Karpas-422 (cell line): ENCODE measurements at regions not wholly inside any gene's neighbourhood (a gene's known extent, or its start where the extent isn't known, plus 50 kb on each side); places are given as distances from the start of the nearest gene placed in this dataset.

Source experiments
- DNase-seq: peaks from one replicate; pipeline ENCODE4 v3.0.0-alpha.2; 2015
- H2AFZ ChIP-seq: fragments of 200-600 bp; sonication (generic); 2 replicates; pipeline ENCODE4 v1.6.1; 2014; ENCODE audit warnings: antibody characterized with exemption, low read length, mixed read lengths
- H3K27ac ChIP-seq: fragments of 200-600 bp; sonication (generic); 2 replicates; pipeline ENCODE4 v1.5.1; 2014; ENCODE audit warnings: mild to moderate bottlenecking, low read length, moderate library complexity
- H3K27me3 ChIP-seq: fragments of 200-600 bp; sonication (generic); 2 replicates; pipeline ENCODE4 v1.6.1; 2014; ENCODE audit warnings: low read length, mixed read lengths
- H3K36me3 ChIP-seq: fragments of 200-600 bp; sonication (generic); 2 replicates; pipeline ENCODE4 v1.6.1; 2014; ENCODE audit warnings: low read length, mixed read lengths; ENCODE audit not compliant: insufficient read depth
- H3K4me1 ChIP-seq: fragments of 200-600 bp; sonication (generic); 2 replicates; pipeline ENCODE4 v1.6.1; 2014; ENCODE audit warnings: mild to moderate bottlenecking, low read length, mixed read lengths
- H3K4me2 ChIP-seq: fragments of 200-600 bp; sonication (generic); 2 replicates; pipeline ENCODE4 v1.6.1; 2014; ENCODE audit warnings: low read length, low read depth, mild to moderate bottlenecking; ENCODE audit not compliant: poor library complexity, severe bottlenecking
- H3K4me3 ChIP-seq: fragments of 200-600 bp; sonication (generic); 2 replicates; pipeline ENCODE4 v1.5.1; 2014; ENCODE audit warnings: mild to moderate bottlenecking, antibody characterized with exemption, low read length, mixed read lengths
- H3K79me2 ChIP-seq: fragments of 200-600 bp; sonication (generic); 2 replicates; pipeline ENCODE4 v1.6.1; 2014; ENCODE audit warnings: mild to moderate bottlenecking, low read length, mixed read lengths
- H3K9ac ChIP-seq: fragments of 200-600 bp; sonication (generic); 2 replicates; pipeline ENCODE4 v1.6.0; 2014; ENCODE audit warnings: low read length
- H3K9me2 ChIP-seq: fragments of 200-600 bp; sonication (generic), shearing (Covaris generic); replicated peaks from 2 replicates; pipeline ENCODE4 v1.6.0; 2014; ENCODE audit warnings: mild to moderate bottlenecking, low read length, moderate library complexity; ENCODE audit not compliant: insufficient read depth
- H3K9me3 ChIP-seq: fragments of 300-700, 200-600 bp; sonication (generic); 2 replicates; pipeline ENCODE4 v1.6.1; 2014; ENCODE audit warnings: low read length, mixed read lengths
- H4K20me1 ChIP-seq: fragments of 200-600 bp; sonication (generic); 2 replicates; pipeline ENCODE4 v1.6.1; 2014; ENCODE audit warnings: mild to moderate bottlenecking, antibody characterized with exemption, low read length, low read depth; ENCODE audit not compliant: insufficient read depth

DNA sequence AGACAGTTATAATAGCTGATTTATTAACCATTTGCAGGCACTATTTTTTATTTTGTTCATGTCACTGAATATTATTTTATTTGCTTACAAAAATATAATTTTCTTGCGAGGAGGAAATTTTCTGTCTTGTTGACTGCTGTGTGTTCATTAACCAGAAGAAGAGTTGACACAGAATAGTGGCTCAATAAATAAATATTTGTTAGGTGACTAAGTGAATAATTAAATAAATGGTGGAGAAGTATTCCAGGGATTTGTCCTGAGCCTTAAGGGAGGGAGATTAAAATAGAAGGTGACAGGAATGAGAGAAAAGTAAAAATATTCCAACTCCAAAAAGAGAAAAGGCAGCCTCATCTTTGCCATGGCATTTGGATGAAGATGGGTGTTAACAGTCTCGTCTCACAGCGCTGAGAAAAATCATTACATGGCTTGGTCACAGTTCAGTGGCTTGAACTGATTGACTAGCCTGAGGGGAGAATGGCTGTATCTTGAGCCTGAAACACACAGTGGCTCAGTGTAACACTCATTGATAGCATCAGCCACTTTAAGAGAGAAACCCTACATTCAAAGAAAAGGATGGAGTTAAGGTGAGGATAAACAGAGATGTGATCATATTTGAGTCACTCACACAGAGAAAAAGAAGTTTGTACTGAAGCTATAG lies 449.9 kb upstream of the NAALADL2 start:
- Histone ChIP-seq H3K9me3 (peaks cover 38% of the 10 kb centered on the region), H3K9ac (no peak overlapping the region), H3K27me3 (no peaks in the 10 kb centered on the region), H3K27ac (no peak overlapping the region), H3K36me3 (no peaks in the 10 kb centered on the region), H3K9me2 (no peaks in the 10 kb centered on the region), H3K4me3 (no peak overlapping the region), H2AFZ (no peak overlapping the region), H3K4me2 (no peak overlapping the region), H3K4me1 (no peaks in the 10 kb centered on the region), H3K79me2 (no peaks in the 10 kb centered on the region), H4K20me1 (no peaks in the 10 kb centered on the region)
- no peak for DNase-seq

DNA sequence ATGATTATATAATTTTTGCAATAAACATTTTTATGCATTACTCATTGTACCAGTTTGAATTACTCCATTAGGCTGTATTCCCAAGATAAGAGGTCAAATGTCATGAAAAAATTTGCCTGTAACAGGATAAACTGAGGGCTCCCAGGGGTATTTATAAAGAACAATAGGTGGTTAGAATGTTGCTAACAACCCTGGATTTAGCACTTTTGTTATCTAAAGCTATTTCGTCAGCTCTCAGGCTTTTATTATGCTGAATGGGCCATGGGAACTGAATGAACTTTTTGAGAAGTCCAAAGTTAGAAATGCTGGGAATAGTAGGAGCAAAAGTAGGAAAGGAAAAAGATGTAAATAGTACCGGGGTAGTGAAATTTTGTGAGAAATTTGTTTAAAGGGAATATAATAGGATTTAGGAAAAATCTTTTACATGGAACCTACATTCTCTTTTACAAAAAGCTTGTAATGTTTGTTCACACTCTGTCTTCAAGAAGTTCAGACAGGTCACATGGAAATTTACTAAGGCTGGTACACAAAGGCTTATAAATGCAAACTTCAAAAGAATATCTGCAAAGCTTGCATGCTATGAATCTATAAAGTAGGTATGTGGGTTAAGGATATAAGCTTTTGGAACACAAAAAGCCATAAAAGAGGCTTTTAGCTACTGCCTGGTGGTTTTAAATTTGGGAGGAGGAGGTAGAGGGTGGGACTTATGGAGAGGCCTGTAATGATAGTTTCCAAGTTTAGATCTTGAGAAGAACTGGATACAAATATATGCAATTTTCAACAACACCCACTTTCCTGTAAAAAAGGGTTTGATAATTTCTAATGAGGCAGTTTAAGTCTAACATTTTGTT lies 445.8 kb upstream of the NAALADL2 start:
- H3K27me3 ChIP-seq, result no peaks in the 10 kb centered on the region
- H3K9me3 ChIP-seq, result peaks cover 25% of the 10 kb centered on the region
- no peak overlapping the region for H3K27ac ChIP-seq
- no peak overlapping the region for H3K4me2 ChIP-seq
- H3K79me2 ChIP-seq, result no peaks in the 10 kb centered on the region
- no peaks in the 10 kb centered on the region for H3K36me3 ChIP-seq
- H3K4me3 ChIP-seq, result no peak overlapping the region
- no peak overlapping the region for H2AFZ ChIP-seq
- H3K9me2 ChIP-seq, result no peaks in the 10 kb centered on the region
- H3K4me1 ChIP-seq, result no peaks in the 10 kb centered on the region
- no peaks in the 10 kb centered on the region for H4K20me1 ChIP-seq
- H3K9ac ChIP-seq, result no peak overlapping the region
- DNase-seq, result no peak

DNA sequence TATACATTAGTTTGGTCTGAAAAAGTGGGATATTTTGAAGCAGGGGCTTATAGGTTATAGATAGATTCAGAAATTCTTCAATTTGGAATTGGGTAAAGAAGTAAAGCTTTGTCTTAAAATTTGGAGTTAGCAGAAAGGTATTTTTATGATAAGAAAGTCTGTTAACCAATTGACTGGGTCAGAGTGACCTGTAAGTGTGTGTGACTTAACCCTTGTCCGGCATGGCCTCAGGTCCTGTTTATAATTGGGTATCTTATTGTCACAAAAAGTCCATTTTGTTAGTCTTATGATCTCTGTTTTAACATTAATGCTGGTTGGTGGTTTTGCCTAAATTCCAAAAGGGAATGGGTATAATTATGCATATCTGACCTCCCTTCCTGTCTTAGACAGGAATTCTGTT lies 444.2 kb upstream of the NAALADL2 start:
- Histone ChIP-seq H3K9ac (no peak overlapping the region), H3K4me3 (no peak overlapping the region), H3K27me3 (no peaks in the 10 kb centered on the region), H4K20me1 (no peaks in the 10 kb centered on the region), H3K79me2 (no peaks in the 10 kb centered on the region), H3K36me3 (no peaks in the 10 kb centered on the region), H3K9me3 (peaks cover 20% of the 10 kb centered on the region), H3K27ac (no peak overlapping the region), H3K4me2 (no peak overlapping the region), H2AFZ (no peak overlapping the region; the same call in 1 of the 2 replicates), H3K9me2 (no peaks in the 10 kb centered on the region), H3K4me1 (no peaks in the 10 kb centered on the region)
- no peak for DNase-seq

DNA sequence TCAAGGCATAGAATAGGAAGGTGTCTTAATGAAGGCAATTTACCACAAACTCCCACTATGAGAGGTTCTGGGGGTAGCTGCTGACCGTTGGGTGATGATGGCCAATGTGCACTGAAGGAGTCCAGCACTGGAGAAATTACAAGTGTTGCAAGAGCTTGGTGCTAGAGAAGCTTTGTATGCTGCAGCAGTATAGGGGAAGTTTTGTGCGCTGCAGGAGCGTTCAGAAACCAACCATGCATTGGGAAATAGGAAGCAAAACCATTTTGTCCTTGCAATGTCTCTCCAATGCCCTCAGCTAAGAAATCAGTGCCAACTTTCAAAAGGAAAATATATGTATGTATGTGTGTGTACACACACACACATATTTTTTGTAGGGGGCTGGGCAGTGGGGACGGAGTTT lies 441.6 kb upstream of the NAALADL2 start:
- Histone ChIP-seq H3K27ac (no peak overlapping the region), H3K4me2 (no peak overlapping the region), H3K9ac (no peak overlapping the region), H3K4me3 (no peak overlapping the region), H2AFZ (no peak overlapping the region), H3K9me2 (no peaks in the 10 kb centered on the region), H3K4me1 (no peaks in the 10 kb centered on the region), H4K20me1 (no peaks in the 10 kb centered on the region), H3K79me2 (no peaks in the 10 kb centered on the region), H3K36me3 (no peaks in the 10 kb centered on the region), H3K27me3 (no peaks in the 10 kb centered on the region), H3K9me3 (peaks cover 14% of the 10 kb centered on the region)
- DNase-seq, result no peak

DNA sequence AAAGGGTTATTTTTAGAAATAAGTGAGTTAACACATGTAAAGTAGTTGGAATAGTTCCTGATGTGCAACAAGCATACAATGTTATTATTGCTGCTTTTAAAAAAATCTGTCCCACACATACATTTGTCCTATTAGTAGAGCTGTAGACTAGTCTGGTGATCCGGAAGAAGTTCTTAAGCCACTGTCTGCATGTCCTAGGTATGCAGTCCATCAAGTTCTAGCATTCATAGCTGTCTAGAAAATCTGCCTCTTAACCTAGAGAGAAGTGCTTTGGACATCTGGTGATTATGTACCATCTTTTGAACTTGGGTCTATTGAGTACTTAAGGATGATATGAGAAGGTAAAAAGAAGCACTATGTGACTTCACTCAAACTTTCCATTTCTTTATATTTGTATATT lies 439.9 kb upstream of the NAALADL2 start:
- DNase-seq, result no peak
- H4K20me1 ChIP-seq, result no peaks in the 10 kb centered on the region
- no peaks in the 10 kb centered on the region for H3K27me3 ChIP-seq
- no peaks in the 10 kb centered on the region for H3K4me1 ChIP-seq
- H3K79me2 ChIP-seq, result no peaks in the 10 kb centered on the region
- H3K4me3 ChIP-seq, result no peak overlapping the region
- no peak overlapping the region for H3K4me2 ChIP-seq
- no peak overlapping the region for H3K9ac ChIP-seq
- H3K9me3 ChIP-seq, result peaks cover 15% of the 10 kb centered on the region
- no peaks in the 10 kb centered on the region for H3K36me3 ChIP-seq
- no peak overlapping the region for H3K27ac ChIP-seq
- no peaks in the 10 kb centered on the region for H3K9me2 ChIP-seq
- no peak overlapping the region for H2AFZ ChIP-seq

DNA sequence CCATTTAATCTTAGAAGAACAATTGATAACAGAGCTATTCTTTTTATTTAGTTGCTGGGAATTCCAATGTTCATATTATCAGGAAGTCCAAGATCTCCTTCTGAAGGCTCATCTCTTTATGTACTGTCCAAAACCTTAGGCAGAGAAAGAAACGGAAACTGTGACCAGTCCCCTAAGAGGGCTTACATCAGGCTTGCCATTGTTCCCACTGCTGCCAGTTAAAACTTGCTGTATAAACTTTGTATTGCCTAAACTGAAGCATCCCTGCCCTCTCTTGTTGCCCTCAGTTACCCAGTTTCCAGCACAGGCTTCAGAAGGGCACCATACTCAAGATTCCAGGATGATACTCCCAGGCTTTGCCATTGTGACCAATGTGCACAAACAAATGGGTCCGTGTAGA lies 435.2 kb upstream of the NAALADL2 start:
- no peak overlapping the region for H3K4me3 ChIP-seq
- no peak for DNase-seq
- no peak overlapping the region for H2AFZ ChIP-seq
- H3K79me2 ChIP-seq, result no peaks in the 10 kb centered on the region
- no peak overlapping the region for H3K27ac ChIP-seq
- H3K9me2 ChIP-seq, result no peaks in the 10 kb centered on the region
- no peaks in the 10 kb centered on the region for H3K4me1 ChIP-seq
- H4K20me1 ChIP-seq, result no peaks in the 10 kb centered on the region
- H3K4me2 ChIP-seq, result no peak overlapping the region
- H3K9me3 ChIP-seq, result peaks cover 4% of the 10 kb centered on the region
- H3K27me3 ChIP-seq, result no peaks in the 10 kb centered on the region
- no peaks in the 10 kb centered on the region for H3K36me3 ChIP-seq
- H3K9ac ChIP-seq, result no peak overlapping the region

DNA sequence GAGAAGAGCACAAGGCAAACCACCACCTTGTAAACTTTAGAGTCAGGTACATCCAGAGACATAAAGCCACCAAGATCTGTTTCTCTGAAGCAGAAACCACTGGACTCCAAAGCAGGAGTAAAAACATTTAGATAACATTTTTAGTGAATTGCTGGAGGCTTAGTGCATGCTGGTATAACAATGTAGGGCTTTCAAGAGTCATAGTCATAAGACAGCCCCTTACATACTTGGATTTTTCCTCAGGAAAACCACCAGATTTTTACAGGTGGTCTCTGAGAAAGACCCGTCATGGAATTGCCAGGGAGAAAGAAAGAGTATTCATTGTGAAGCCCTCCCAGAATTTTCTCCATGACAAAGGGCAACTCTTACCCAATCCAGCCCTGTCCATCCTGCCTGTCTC lies 434.5 kb upstream of the NAALADL2 start:
- DNase-seq, result no peak
- no peaks in the 10 kb centered on the region for H3K4me1 ChIP-seq
- no peak overlapping the region for H3K9ac ChIP-seq
- H3K4me3 ChIP-seq, result no peak overlapping the region
- H3K9me2 ChIP-seq, result no peaks in the 10 kb centered on the region
- H3K27me3 ChIP-seq, result no peaks in the 10 kb centered on the region
- H3K79me2 ChIP-seq, result no peaks in the 10 kb centered on the region
- no peak overlapping the region for H3K4me2 ChIP-seq
- H3K27ac ChIP-seq, result no peak overlapping the region
- H3K9me3 ChIP-seq, result peaks cover 4% of the 10 kb centered on the region
- H2AFZ ChIP-seq, result no peak overlapping the region
- H4K20me1 ChIP-seq, result no peaks in the 10 kb centered on the region
- no peaks in the 10 kb centered on the region for H3K36me3 ChIP-seq

DNA sequence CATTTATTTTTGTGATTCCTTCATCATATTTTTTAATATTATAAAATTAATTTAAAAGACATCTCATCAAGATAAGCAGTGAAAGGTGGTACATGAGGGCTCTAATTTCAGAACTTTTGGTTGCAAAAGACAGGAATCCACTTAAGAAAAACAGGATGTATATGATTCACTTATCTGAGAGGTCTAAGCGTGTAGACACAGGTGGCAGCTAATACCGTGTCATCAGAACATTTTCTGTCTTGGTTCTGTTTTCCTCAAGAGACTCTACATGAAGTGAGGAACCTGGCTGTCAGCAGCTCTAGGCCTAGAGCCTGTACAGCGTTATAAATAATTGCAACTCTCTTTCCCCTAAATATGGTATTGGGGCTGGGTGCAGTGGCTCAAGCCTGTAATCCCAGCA lies 433.7 kb upstream of the NAALADL2 start:
- Histone ChIP-seq H3K4me3 (no peak overlapping the region), H3K36me3 (no peaks in the 10 kb centered on the region), H4K20me1 (no peaks in the 10 kb centered on the region), H2AFZ (no peak overlapping the region), H3K27ac (no peak overlapping the region), H3K9me2 (no peaks in the 10 kb centered on the region), H3K9me3 (peaks cover 4% of the 10 kb centered on the region), H3K4me1 (no peaks in the 10 kb centered on the region), H3K4me2 (no peak overlapping the region), H3K79me2 (no peaks in the 10 kb centered on the region), H3K9ac (no peak overlapping the region), H3K27me3 (no peaks in the 10 kb centered on the region)
- no peak for DNase-seq
